ENCODE measurements at regions not wholly inside any gene's neighbourhood (a gene's known extent, or its start where the extent isn't known, plus 50 kb on each side); places are given as distances from the start of the nearest gene placed in this dataset.

DNA sequence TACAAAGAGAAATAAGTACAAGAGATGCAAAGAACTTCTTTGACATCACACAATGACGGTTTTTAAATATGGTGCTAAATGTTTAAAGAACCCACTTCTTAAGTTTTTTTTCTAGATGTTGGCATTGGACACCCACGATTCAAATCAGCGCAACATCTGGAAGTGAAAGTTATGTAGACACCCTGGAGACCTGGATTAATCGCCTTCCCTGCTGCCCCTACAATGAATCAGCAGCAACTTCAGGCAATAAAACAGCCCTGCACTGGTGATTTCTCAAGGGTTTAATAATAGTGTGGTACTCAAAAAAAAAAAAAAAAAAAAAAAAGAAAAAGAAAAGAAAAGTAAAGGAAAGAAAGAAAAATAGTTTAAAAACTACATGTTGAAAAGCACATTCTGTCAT lies 248.3 kb downstream of the NUF2 start:
- TF ChIP-seq POLR2A (IDR thresholded peaks at IDR 0.05) (no peak), CTCF (IDR thresholded peaks at IDR 0.05) (no peak)

Data from right lobe of liver (tissue), 4 donors.